Vagina (tissue), 2 donors: ENCODE measurements at regions not wholly inside any gene's neighbourhood (a gene's known extent, or its start where the extent isn't known, plus 50 kb on each side); places are given as distances from the start of the nearest gene placed in this dataset.

ENCODE experiments used
- DNase-seq, 2 donors: peaks; one replicate each; pipeline ENCODE4 v3.0.0-alpha.2; 2017; ENCODE audit errors: extremely low spot score in 2 of 2
- H3K27ac ChIP-seq: fragments of 200-600 bp; sonication (generic); one replicate; pipeline ENCODE4 v1.5.1; 2019
- H3K27me3 ChIP-seq: fragments of 200-600 bp; sonication (generic); one replicate; pipeline ENCODE4 v1.5.1; 2019
- H3K36me3 ChIP-seq, 2 donors: fragments of 200-600 bp; sonication (generic); one replicate each; pipeline ENCODE4 v1.5.1; 2017 to 2019
- H3K4me1 ChIP-seq: fragments of 200-600 bp; sonication (generic); one replicate; pipeline ENCODE4 v1.5.1; 2019
- H3K4me3 ChIP-seq, 2 donors: fragments of 200-600 bp; sonication (generic); 1 replicate in 1 of 2; 2 replicates in 1 of 2; pipeline ENCODE4 v1.5.1; 2016 to 2019
- H3K9me3 ChIP-seq: fragments of 200-600 bp; sonication (generic); one replicate; pipeline ENCODE4 v1.5.1; 2019
- CTCF ChIP-seq, 3 experiments: fragments of 450-650 bp in 2 of 3; fragments of 200-600 bp in 1 of 3; sonication (generic) in 1 of 3; IDR thresholded peaks; one replicate each; pipeline ENCODE4 v1.5.1; 2017 to 2019; ENCODE audit warnings: antibody characterized with exemption in 3 of 3, mild to moderate bottlenecking in 2 of 3, moderate library complexity in 2 of 3
- POLR2A ChIP-seq, 2 donors: fragments of 450-650 bp; IDR thresholded peaks; one replicate each; pipeline ENCODE4 v1.6.1; 2017; ENCODE audit warnings: antibody characterized with exemption in 2 of 2, mild to moderate bottlenecking in 2 of 2, moderate library complexity in 2 of 2
- POLR2AphosphoS5 ChIP-seq, 2 donors: sonication (generic); formaldehyde crosslinking; IDR thresholded peaks; one replicate each; pipeline ENCODE4 v1.9.0; 2017; ENCODE audit warnings: antibody characterized with exemption in 2 of 2, mild to moderate bottlenecking in 2 of 2, low read depth in 1 of 2; ENCODE audit not compliant: insufficient read depth in 1 of 2
- intact Hi-C: fragments of 100-400 bp; cut with DNase I; formaldehyde crosslinking; loops from one replicate; pipeline ENCODE4 v1.15.1; 2023

- no peaks in the 10 kb centered on the region for H3K9me3 ChIP-seq
- peak in 1 of 2 donors; percentile 58 for DNase-seq
- intact Hi-C loops = no loop called here
These were observed 76.7 kb upstream of the SLC22A16 start for GRCh38 chr6:110552901-110553641.

GRCh38 chr6:110552076-110552475 is 75.7 kb upstream of the SLC22A16 start:
- Histone ChIP-seq H3K9me3 (no peaks in the 10 kb centered on the region), H3K27me3 (no peaks in the 10 kb centered on the region), H3K4me1 (no peaks in the 10 kb centered on the region), H3K4me3 (no peak overlapping the region), H3K27ac (no peak overlapping the region), H3K36me3 (no peaks in the 10 kb centered on the region)
- TF ChIP-seq POLR2AphosphoS5 (IDR thresholded peaks at IDR 0.05; ENCODE audit: insufficient read depth in 1 of 2, low read depth in 1 of 2) = no peak
- no peak for TF ChIP-seq CTCF (IDR thresholded peaks at IDR 0.05)
- TF ChIP-seq POLR2A (IDR thresholded peaks at IDR 0.05) = no peak
- intact Hi-C loops = no loop called here
- no peak for DNase-seq

More at GRCh38 chr6:110552901-110553641, 76.7 kb upstream of the SLC22A16 start:
- TF ChIP-seq CTCF (IDR thresholded peaks at IDR 0.05) (no peak), POLR2A (IDR thresholded peaks at IDR 0.05) (no peak), POLR2AphosphoS5 (IDR thresholded peaks at IDR 0.05; ENCODE audit: insufficient read depth in 1 of 2, low read depth in 1 of 2) (no peak)
- Histone ChIP-seq H3K27me3 (no peaks in the 10 kb centered on the region), H3K36me3 (no peaks in the 10 kb centered on the region), H3K4me3 (no peak overlapping the region), H3K27ac (no peak overlapping the region), H3K4me1 (no peaks in the 10 kb centered on the region)

- no peaks in the 10 kb centered on the region for H3K36me3 ChIP-seq
- H3K27ac ChIP-seq = no peak overlapping the region
- no peak overlapping the region for H3K4me3 ChIP-seq
- no peaks in the 10 kb centered on the region for H3K9me3 ChIP-seq
- H3K27me3 ChIP-seq = no peaks in the 10 kb centered on the region
- H3K4me1 ChIP-seq = no peaks in the 10 kb centered on the region
- peak in 1 of 2 donors; percentile 37 for DNase-seq
- intact Hi-C loops = no loop called here
- TF ChIP-seq POLR2A (IDR thresholded peaks at IDR 0.05) (no peak), CTCF (IDR thresholded peaks at IDR 0.05) (no peak), POLR2AphosphoS5 (IDR thresholded peaks at IDR 0.05; ENCODE audit: insufficient read depth in 1 of 2, low read depth in 1 of 2) (no peak)
These were observed 74.7 kb upstream of the SLC22A16 start for GRCh38 chr6:110551088-110551487.

- Histone ChIP-seq H3K27me3 (no peaks in the 10 kb centered on the region), H3K27ac (no peak overlapping the region), H3K4me1 (no peaks in the 10 kb centered on the region), H3K9me3 (no peaks in the 10 kb centered on the region), H3K36me3 (no peaks in the 10 kb centered on the region), H3K4me3 (no peak overlapping the region)
- intact Hi-C loops = no loop called here
- no peak for TF ChIP-seq CTCF (IDR thresholded peaks at IDR 0.05)
- no peak for TF ChIP-seq POLR2A (IDR thresholded peaks at IDR 0.05)
- no peak for TF ChIP-seq POLR2AphosphoS5 (IDR thresholded peaks at IDR 0.05; ENCODE audit: insufficient read depth in 1 of 2, low read depth in 1 of 2)
- peak in 1 of 2 donors; percentile 60 for DNase-seq
These were observed 73.9 kb upstream of the SLC22A16 start for GRCh38 chr6:110550353-110550752.

GRCh38 chr6:110549277-110549676 is 72.9 kb upstream of the SLC22A16 start:
- H3K9me3 ChIP-seq = no peaks in the 10 kb centered on the region
- H3K4me1 ChIP-seq = no peaks in the 10 kb centered on the region
- H3K4me3 ChIP-seq = no peak overlapping the region
- TF ChIP-seq POLR2A (IDR thresholded peaks at IDR 0.05) = no peak
- no peak for TF ChIP-seq POLR2AphosphoS5 (IDR thresholded peaks at IDR 0.05; ENCODE audit: insufficient read depth in 1 of 2, low read depth in 1 of 2)
- no peak for TF ChIP-seq CTCF (IDR thresholded peaks at IDR 0.05)
- no peaks in the 10 kb centered on the region for H3K27me3 ChIP-seq
- DNase-seq = peak; percentile 25 to 40
- H3K27ac ChIP-seq = no peak overlapping the region
- intact Hi-C loops = no loop called here
- H3K36me3 ChIP-seq = no peaks in the 10 kb centered on the region
